Heart left ventricle (tissue), 16 donors: ENCODE measurements at regions not wholly inside any gene's neighbourhood (a gene's known extent, or its start where the extent isn't known, plus 50 kb on each side); places are given as distances from the start of the nearest gene placed in this dataset.
A peak's percentile ranks its signal among the peaks of the same experiment; 100 is the strongest.

Experiments
- ATAC-seq, 4 donors: fragments of 200-7000 bp; cut with Tn5 transposase; one replicate each; pipeline ENCODE4 v1.9.1; 2020 to 2022; ENCODE audit warnings: moderate library complexity in 4 of 4, mild to moderate bottlenecking in 3 of 4, moderate number of reproducible peaks in 1 of 4
- DNase-seq, 5 donors: peaks; one replicate each; pipeline ENCODE4 v3.0.0-alpha.2; 2020
- H3K27ac ChIP-seq, 12 donors: fragments of 200-600 bp; sonication (generic) in 4 of 12; one replicate each; pipeline versions ENCODE4 v1.5.0 to v1.8.0; 2016 to 2022; ENCODE audit warnings: mild to moderate bottlenecking in 2 of 12
- H3K27me3 ChIP-seq, 9 donors: fragments of 200-600 bp; sonication (generic) in 2 of 9; one replicate each; pipeline versions ENCODE4 v1.5.1 to v1.8.0; 2016 to 2022; ENCODE audit warnings: mild to moderate bottlenecking in 3 of 9
- H3K36me3 ChIP-seq, 9 donors: fragments of 200-600 bp; sonication (generic) in 2 of 9; one replicate each; pipeline versions ENCODE4 v1.5.0 to v1.8.0; 2018 to 2022; ENCODE audit warnings: mild to moderate bottlenecking in 2 of 9
- H3K4me1 ChIP-seq, 12 donors: fragments of 200-600 bp; sonication (generic) in 4 of 12; one replicate each; pipeline versions ENCODE4 v1.5.0 to v1.8.0; 2016 to 2022; ENCODE audit warnings: mild to moderate bottlenecking in 3 of 12
- H3K4me3 ChIP-seq, 12 donors: fragments of 200-600 bp; sonication (generic) in 4 of 12; one replicate each; pipeline versions ENCODE4 v1.5.0 to v1.8.0; 2017 to 2022; ENCODE audit warnings: mild to moderate bottlenecking in 9 of 12, moderate library complexity in 4 of 12
- H3K9me3 ChIP-seq, 12 donors: fragments of 200-600 bp; sonication (generic) in 4 of 12; one replicate each; pipeline versions ENCODE4 v1.5.0 to v1.8.0; 2016 to 2022; ENCODE audit warnings: mild to moderate bottlenecking in 1 of 12
- CTCF ChIP-seq, 12 donors: fragments of 200-600 bp; sonication (generic) in 4 of 12; IDR thresholded peaks; one replicate each; pipeline versions ENCODE4 v1.5.0 to v1.8.0; 2018 to 2022; ENCODE audit warnings: antibody characterized with exemption in 12 of 12, mild to moderate bottlenecking in 5 of 12
- POLR2A ChIP-seq, 2 donors: fragments of 450-650 bp; IDR thresholded peaks; one replicate each; pipeline ENCODE4 v1.6.1; 2017; ENCODE audit warnings: antibody characterized with exemption in 2 of 2, mild to moderate bottlenecking in 2 of 2, moderate library complexity in 2 of 2
- WGBS, 4 donors: extraction: QIAGEN DNeasy Blood & Tissue Kit in 2 of 4; methylation state at CpG; one replicate each; pipeline versions ENCODE4 v1.1.5 to v1.1.7; 2013 to 2018; 5-methylcytosine and 5-hydroxymethylcytosine counted together
- intact Hi-C, 10 donors: fragments of 100-400 bp; cut with DNase I; formaldehyde crosslinking; loops; one replicate each; pipeline versions ENCODE4 v1.11.1 to v1.14.2; 2022
- donor health status: ischemic (EF 13 %, LVEDD 7.1; RV severe dilation, severe dysfunction).
- donor health status: healthy with polysubstance abuse.
- donor health status: DM: no; HTN: yes; CAD: no.
- donor health status: DM: no; HTN: no; CAD: no.
- donor health status: ischemic (EF 25% LVEDD 6.9; RV normal size, moderate dysfunction).
- donor health status: ischemic (EF 25% LVEDD 5.7; RV mildly dilated, moderate dysfunction).
- donor health status: healthy.
- donor health status: DM: yes; HTN: yes; CAD: no.
- donor health status: ischemic (EF 35%, LVEDD 5.7; RV mildly dilated, moderate dysfunction).
- donor health status: nonischemic (EF 11% LVEDD 7.7; RV severe dilation, severe dysfunction).
- donor health status: DM: yes; HTN: yes; CAD: no.
- donor health status: PGD.
- donor health status: ischemic (EF 29% LVEDD 5.4; RV normal size, mild dysfunction).
- donor health status: nonischemic (EF 23%, LVEDD 6.1; RV moderate dilation, normal function).

GRCh38 chr4:81353861-81354260 lies 117.8 kb downstream of the RASGEF1B start:
- TF ChIP-seq POLR2A (IDR thresholded peaks at IDR 0.05) (no peak), CTCF (IDR thresholded peaks at IDR 0.05) (no peak)
- Histone ChIP-seq H3K4me1 (no peaks in the 10 kb centered on the region), H3K36me3 (no peaks in the 10 kb centered on the region), H3K4me3 (no peak overlapping the region), H3K27ac (no peak overlapping the region), H3K9me3 (no peaks in the 10 kb centered on the region), H3K27me3 (peaks cover 0 to 4% (median 0%) of the 10 kb centered on the region in 9 donors)
- WGBS, 4 donors: 47 to 68% (median 56%) methylated on average over 1 of the region's 1 CpG
- intact Hi-C loops: loop anchor here in 4 of 10 donors (2.0 to 10.0 kb wide), 3 partner anchors 285 to 989 kb away; no protein-coding TSS in a partner anchor
- ATAC-seq: no peak
- no peak for DNase-seq

- no peak for DNase-seq
- intact Hi-C loops: loop anchor here in 3 of 10 donors (2.0 to 10.0 kb wide), 3 partner anchors 284 to 988 kb away; no protein-coding TSS in a partner anchor
- Histone ChIP-seq H3K9me3 (no peaks in the 10 kb centered on the region), H3K36me3 (no peaks in the 10 kb centered on the region), H3K4me3 (no peak overlapping the region), H3K27ac (no peak overlapping the region), H3K4me1 (no peaks in the 10 kb centered on the region), H3K27me3 (peaks cover 0 to 4% (median 0%) of the 10 kb centered on the region in 9 donors)
- ATAC-seq: no peak
- TF ChIP-seq POLR2A (IDR thresholded peaks at IDR 0.05) (no peak), CTCF (IDR thresholded peaks at IDR 0.05) (no peak)
- WGBS, 4 donors: 79 to 86% (median 84%) methylated on average over 2 of the region's 2 CpGs
Measured at GRCh38 chr4:81352446-81352835, 119.3 kb downstream of the RASGEF1B start.

GRCh38 chr4:81351654-81352445 lies 119.9 kb downstream of the RASGEF1B start:
- peak in 3 of 4 donors; percentile 49 to 65 (median 65) for ATAC-seq
- peak in 4 of 5 donors; percentile 44 to 71 (median 48) for DNase-seq
- intact Hi-C loops: loop anchor here in 9 of 10 donors (1.0 to 10.0 kb wide), 6 partner anchors 279 to 987 kb away; no protein-coding TSS in a partner anchor
- TF ChIP-seq POLR2A (IDR thresholded peaks at IDR 0.05): no peak
- TF ChIP-seq CTCF (IDR thresholded peaks at IDR 0.05): peak; percentile 73 to 94 (median 85)
- H3K9me3 ChIP-seq: no peaks in the 10 kb centered on the region
- H3K4me1 ChIP-seq: no peaks in the 10 kb centered on the region
- H3K27ac ChIP-seq: no peak overlapping the region
- H3K27me3 ChIP-seq: peaks cover 0 to 4% (median 0%) of the 10 kb centered on the region in 9 donors
- no peaks in the 10 kb centered on the region for H3K36me3 ChIP-seq
- H3K4me3 ChIP-seq: no peak overlapping the region
- 31 to 36% (median 32%) methylated on average over 11 of the region's 11 CpGs for WGBS, 4 donors

- no peak for TF ChIP-seq POLR2A (IDR thresholded peaks at IDR 0.05)
- TF ChIP-seq CTCF (IDR thresholded peaks at IDR 0.05): no peak
- 64 to 94% (median 86%) methylated on average over 3 of the region's 3 CpGs for WGBS, 4 donors
- H3K4me1 ChIP-seq: no peaks in the 10 kb centered on the region
- no peaks in the 10 kb centered on the region for H3K9me3 ChIP-seq
- intact Hi-C loops: loop anchor here in 7 of 10 donors (2.0 to 10.0 kb wide), 5 partner anchors 277 to 985 kb away; no protein-coding TSS in a partner anchor
- H3K4me3 ChIP-seq: no peak overlapping the region
- no peaks in the 10 kb centered on the region for H3K36me3 ChIP-seq
- ATAC-seq (no peak), DNase-seq (no peak)
- H3K27me3 ChIP-seq: peaks cover 0 to 4% (median 0%) of the 10 kb centered on the region in 9 donors
- H3K27ac ChIP-seq: no peak overlapping the region
Measured at GRCh38 chr4:81350040-81350439, 121.7 kb downstream of the RASGEF1B start.
